ENCODE measurements at regions not wholly inside any gene's neighbourhood (a gene's known extent, or its start where the extent isn't known, plus 50 kb on each side); places are given as distances from the start of the nearest gene placed in this dataset.

GRCh38 chr13:44260336-44260735 is 113.3 kb upstream of the SERP2 start:
- DNase-seq: no peak

- DNase-seq: peak; percentile 93 to 98 (median 97)
Observed at GRCh38 chr13:44263751-44264620, 109.6 kb upstream of the SERP2 start.

GRCh38 chr13:44266305-44266704 is 107.3 kb upstream of the SERP2 start:
- DNase-seq: no peak

- peak in 1 of 3 donors; percentile 39 for DNase-seq
Observed at GRCh38 chr13:44266772-44267171, 106.9 kb upstream of the SERP2 start.

- DNase-seq: no peak
Observed at GRCh38 chr13:44267203-44267602, 106.4 kb upstream of the SERP2 start.

GRCh38 chr13:44267980-44268379 is 105.6 kb upstream of the SERP2 start:
- no peak for DNase-seq

GRCh38 chr13:44268980-44269379 is 104.6 kb upstream of the SERP2 start:
- peak in 2 of 3 donors; percentile 29 to 54 for DNase-seq

GRCh38 chr13:44270150-44270549 is 103.5 kb upstream of the SERP2 start:
- DNase-seq: no peak

- peak; percentile 66 to 89 (median 73) for DNase-seq
Observed at GRCh38 chr13:44271031-44271455, 102.6 kb upstream of the SERP2 start.

GRCh38 chr13:44271473-44271872 is 102.2 kb upstream of the SERP2 start:
- DNase-seq: no peak

GRCh38 chr13:44271915-44272341 is 101.7 kb upstream of the SERP2 start:
- DNase-seq: no peak

- DNase-seq: peak; percentile 70 to 91 (median 80)
Observed at GRCh38 chr13:44272692-44273091, 100.9 kb upstream of the SERP2 start.

GRCh38 chr13:44273216-44273615 is 100.4 kb upstream of the SERP2 start:
- no peak for DNase-seq

GRCh38 chr13:44273991-44274770 is 99.4 kb upstream of the SERP2 start:
- peak; percentile 81 to 94 (median 84) for DNase-seq

- DNase-seq: no peak
Observed at GRCh38 chr13:44274771-44275205, 98.8 kb upstream of the SERP2 start.

GRCh38 chr13:44275381-44275780 is 98.2 kb upstream of the SERP2 start:
- DNase-seq: peak; percentile 34 to 68 (median 47)

GRCh38 chr13:44276061-44276460 is 97.6 kb upstream of the SERP2 start:
- DNase-seq: no peak

- DNase-seq: no peak
Observed at GRCh38 chr13:44277459-44277858, 96.2 kb upstream of the SERP2 start.

- no peak for DNase-seq
Observed at GRCh38 chr13:44278166-44278565, 95.5 kb upstream of the SERP2 start.

- no peak for DNase-seq
Observed at GRCh38 chr13:44280456-44280855, 93.2 kb upstream of the SERP2 start.

GRCh38 chr13:44281252-44282000 is 92.2 kb upstream of the SERP2 start:
- no peak for DNase-seq

- DNase-seq: no peak
Observed at GRCh38 chr13:44283600-44283999, 90.0 kb upstream of the SERP2 start.

GRCh38 chr13:44287958-44288357 is 85.7 kb upstream of the SERP2 start:
- DNase-seq: no peak

Data from suppressor macrophage treated with lipopolysaccharide for 1 hour (primary cell).